ENCODE measurements at regions not wholly inside any gene's neighbourhood (a gene's known extent, or its start where the extent isn't known, plus 50 kb on each side); places are given as distances from the start of the nearest gene placed in this dataset.

- no peak for TF ChIP-seq POLR2AphosphoS5 (IDR thresholded peaks at IDR 0.05; ENCODE audit: low read depth, low read length)
- no peak for TF ChIP-seq TAF1 (IDR thresholded peaks at IDR 0.05; ENCODE audit: borderline replicate concordance, low read depth, low read length)
- no peak for TF ChIP-seq POLR2A (IDR thresholded peaks at IDR 0.05; ENCODE audit: low read depth, low read length)
Observed at GRCh38 chr13:32949820-32950219, 66.4 kb upstream of the KL start.

All from GM12892 (cell line).